ENCODE measurements at regions not wholly inside any gene's neighbourhood (a gene's known extent, or its start where the extent isn't known, plus 50 kb on each side); places are given as distances from the start of the nearest gene placed in this dataset.
"Not testable (repeated sequence)": the region's sequence is repeated elsewhere in the genome, so short reads cannot be mapped to it uniquely, and the experiment has no call there.

GRCh38 chr6:8322659-8323058 is 112.7 kb downstream of the SLC35B3 start:
- no peak overlapping the region for H3K4me3 ChIP-seq (ENCODE audit: low read length)
- H3K9ac ChIP-seq (ENCODE audit: low read depth, low read length): no peak overlapping the region
- no peaks in the 10 kb centered on the region for H3K4me1 ChIP-seq (ENCODE audit: control insufficient read depth, insufficient read depth, low read length)
- no peaks in the 10 kb centered on the region for H3K27me3 ChIP-seq (ENCODE audit: control insufficient read depth, insufficient read depth, low read length)
- H3K36me3 ChIP-seq (ENCODE audit: insufficient read depth, low read length): no peaks in the 10 kb centered on the region
- no peak overlapping the region for H3K4me2 ChIP-seq (ENCODE audit: low read length)
- peaks cover 2% of the 10 kb centered on the region for H3K9me3 ChIP-seq (replicated peaks; ENCODE audit: low read length)

GRCh38 chr6:8321671-8322404 is 113.5 kb downstream of the SLC35B3 start:
- no peak overlapping the region for H3K4me3 ChIP-seq (ENCODE audit: low read length)
- no peak overlapping the region for H3K9ac ChIP-seq (ENCODE audit: low read depth, low read length)
- no peaks in the 10 kb centered on the region for H3K4me1 ChIP-seq (ENCODE audit: control insufficient read depth, insufficient read depth, low read length)
- no peak overlapping the region for H3K4me2 ChIP-seq (ENCODE audit: low read length)
- H3K36me3 ChIP-seq (ENCODE audit: insufficient read depth, low read length): no peaks in the 10 kb centered on the region
- no peaks in the 10 kb centered on the region for H3K9me3 ChIP-seq (replicated peaks; ENCODE audit: low read length)
- H3K27me3 ChIP-seq (ENCODE audit: control insufficient read depth, insufficient read depth, low read length): no peaks in the 10 kb centered on the region

- Histone ChIP-seq H3K36me3 (ENCODE audit: insufficient read depth, low read length) (no peaks in the 10 kb centered on the region), H3K27me3 (ENCODE audit: control insufficient read depth, insufficient read depth, low read length) (no peaks in the 10 kb centered on the region), H3K4me1 (ENCODE audit: control insufficient read depth, insufficient read depth, low read length) (no peaks in the 10 kb centered on the region), H3K4me2 (ENCODE audit: low read length) (no peak overlapping the region), H3K4me3 (ENCODE audit: low read length) (no peak overlapping the region), H3K9ac (ENCODE audit: low read depth, low read length) (no peak overlapping the region), H3K9me3 (replicated peaks; ENCODE audit: low read length) (peaks cover 2% of the 10 kb centered on the region)
These were observed 120.2 kb downstream of the SLC35B3 start for GRCh38 chr6:8315154-8315553.

- Histone ChIP-seq H3K36me3 (ENCODE audit: insufficient read depth, low read length) (no peaks in the 10 kb centered on the region), H3K4me2 (ENCODE audit: low read length) (no peak overlapping the region), H3K9ac (ENCODE audit: low read depth, low read length) (no peak overlapping the region), H3K4me1 (ENCODE audit: control insufficient read depth, insufficient read depth, low read length) (no peaks in the 10 kb centered on the region), H3K4me3 (ENCODE audit: low read length) (no peak overlapping the region), H3K9me3 (replicated peaks; ENCODE audit: low read length) (no peaks in the 10 kb centered on the region), H3K27me3 (ENCODE audit: control insufficient read depth, insufficient read depth, low read length) (no peaks in the 10 kb centered on the region)
These were observed 133.8 kb downstream of the SLC35B3 start for GRCh38 chr6:8301502-8301901.

- H3K4me2 ChIP-seq (ENCODE audit: low read length): no peak overlapping the region
- H3K4me3 ChIP-seq (ENCODE audit: low read length): no peak overlapping the region
- H3K36me3 ChIP-seq (ENCODE audit: insufficient read depth, low read length): no peaks in the 10 kb centered on the region
- H3K9me3 ChIP-seq (replicated peaks; ENCODE audit: low read length): no peaks in the 10 kb centered on the region
- H3K27me3 ChIP-seq (ENCODE audit: control insufficient read depth, insufficient read depth, low read length): no peaks in the 10 kb centered on the region
- no peak overlapping the region for H3K9ac ChIP-seq (ENCODE audit: low read depth, low read length)
- H3K4me1 ChIP-seq (ENCODE audit: control insufficient read depth, insufficient read depth, low read length): no peaks in the 10 kb centered on the region
These were observed 136.3 kb downstream of the SLC35B3 start for GRCh38 chr6:8299034-8299433.

DNA sequence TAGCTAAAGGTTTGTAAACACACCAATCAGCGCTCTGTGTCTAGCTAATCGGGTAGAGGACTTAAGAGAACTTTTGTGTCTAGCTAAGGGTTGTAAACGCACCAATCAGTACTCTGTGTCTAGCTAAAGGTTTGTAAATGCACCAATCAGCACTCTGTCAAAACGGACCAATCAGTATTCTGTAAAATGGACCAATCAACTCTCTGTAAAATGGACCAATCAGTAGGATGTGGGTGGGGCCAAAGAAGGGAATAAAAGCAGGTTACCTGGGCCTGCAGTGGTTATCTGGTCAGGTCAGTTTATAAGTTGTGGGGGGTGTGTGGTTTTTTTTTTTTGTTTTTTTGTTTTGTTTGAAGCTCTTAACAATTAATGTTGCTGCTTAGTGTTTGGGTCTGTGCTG is 152.4 kb downstream of the SLC35B3 start:
- not testable (repeated sequence) for H3K27me3 ChIP-seq (ENCODE audit: control insufficient read depth, insufficient read depth, low read length); H3K4me2 ChIP-seq (ENCODE audit: low read length); H3K9ac ChIP-seq (ENCODE audit: low read depth, low read length); H3K4me1 ChIP-seq (ENCODE audit: control insufficient read depth, insufficient read depth, low read length); H3K4me3 ChIP-seq (ENCODE audit: low read length); H3K9me3 ChIP-seq (replicated peaks; ENCODE audit: low read length); H3K36me3 ChIP-seq (ENCODE audit: insufficient read depth, low read length)

GRCh38 chr6:8282380-8282779 is 153.0 kb downstream of the SLC35B3 start:
- H3K36me3 ChIP-seq (ENCODE audit: insufficient read depth, low read length): no peaks in the 10 kb centered on the region
- no peak overlapping the region for H3K4me2 ChIP-seq (ENCODE audit: low read length)
- H3K9me3 ChIP-seq (replicated peaks; ENCODE audit: low read length): no peaks in the 10 kb centered on the region
- no peaks in the 10 kb centered on the region for H3K4me1 ChIP-seq (ENCODE audit: control insufficient read depth, insufficient read depth, low read length)
- no peak overlapping the region for H3K4me3 ChIP-seq (ENCODE audit: low read length)
- H3K9ac ChIP-seq (ENCODE audit: low read depth, low read length): no peak overlapping the region
- no peaks in the 10 kb centered on the region for H3K27me3 ChIP-seq (ENCODE audit: control insufficient read depth, insufficient read depth, low read length)

DNA sequence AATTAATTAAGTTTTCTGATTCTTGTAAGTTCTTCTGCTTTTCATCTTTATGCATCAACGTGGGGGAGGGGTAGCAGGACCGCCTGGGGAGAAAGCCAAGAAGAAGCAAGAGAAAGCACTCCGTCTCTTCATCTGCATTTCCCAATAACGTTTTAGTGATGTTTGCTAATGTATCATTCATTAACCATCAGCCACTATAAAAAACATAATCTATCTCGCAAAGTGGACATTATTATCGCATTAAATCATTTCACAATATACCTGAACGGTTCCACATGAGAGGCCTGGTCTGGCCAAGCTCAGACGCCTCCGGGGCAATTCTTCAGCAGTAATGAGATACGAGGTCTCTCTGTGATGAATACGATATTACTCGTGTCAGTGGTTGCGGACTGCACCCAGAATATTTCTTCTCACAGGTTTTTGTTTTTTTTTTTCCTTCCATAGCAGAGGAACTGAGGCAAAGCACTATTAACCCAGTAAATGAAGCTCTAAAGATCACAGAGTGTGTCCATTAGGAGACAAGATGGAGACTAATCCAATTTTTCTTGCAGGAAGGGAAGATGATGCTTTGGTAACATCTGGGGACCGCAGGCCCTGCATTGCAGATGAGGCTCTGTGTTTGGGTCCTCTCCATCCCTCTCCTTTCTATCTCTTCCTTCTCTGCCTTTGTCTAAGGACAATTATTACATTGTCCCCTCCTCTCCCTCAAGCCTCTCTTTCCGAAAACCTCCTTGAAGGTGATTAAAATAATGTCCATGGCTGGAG is 156.1 kb downstream of the SLC35B3 start:
- H3K4me2 ChIP-seq (ENCODE audit: low read length): no peak overlapping the region
- H3K9ac ChIP-seq (ENCODE audit: low read depth, low read length): no peak overlapping the region
- no peaks in the 10 kb centered on the region for H3K27me3 ChIP-seq (ENCODE audit: control insufficient read depth, insufficient read depth, low read length)
- no peak overlapping the region for H3K4me3 ChIP-seq (ENCODE audit: low read length)
- no peaks in the 10 kb centered on the region for H3K4me1 ChIP-seq (ENCODE audit: control insufficient read depth, insufficient read depth, low read length)
- H3K36me3 ChIP-seq (ENCODE audit: insufficient read depth, low read length): no peaks in the 10 kb centered on the region
- H3K9me3 ChIP-seq (replicated peaks; ENCODE audit: low read length): no peaks in the 10 kb centered on the region

DNA sequence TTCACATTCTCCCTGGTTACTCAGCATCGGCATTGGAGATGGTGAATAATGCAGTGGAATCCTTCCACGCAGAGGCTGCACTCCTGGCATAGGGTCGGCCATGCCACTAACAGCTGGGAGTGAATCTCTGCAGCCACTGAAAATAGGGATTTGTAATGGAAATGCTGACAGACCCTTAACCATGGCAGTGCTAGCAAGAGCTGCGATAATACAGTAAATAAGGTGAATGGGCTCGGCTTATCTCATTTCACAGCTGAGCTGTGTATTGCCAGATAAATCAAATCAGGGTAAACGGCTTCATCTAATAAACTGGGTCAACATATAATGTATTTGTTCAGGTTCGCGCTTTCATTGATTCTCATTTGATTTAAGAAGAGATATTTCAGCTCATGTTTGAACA is 156.8 kb downstream of the SLC35B3 start:
- Histone ChIP-seq H3K4me1 (ENCODE audit: control insufficient read depth, insufficient read depth, low read length) (no peaks in the 10 kb centered on the region), H3K4me3 (ENCODE audit: low read length) (no peak overlapping the region), H3K9ac (ENCODE audit: low read depth, low read length) (no peak overlapping the region), H3K27me3 (ENCODE audit: control insufficient read depth, insufficient read depth, low read length) (no peaks in the 10 kb centered on the region), H3K9me3 (replicated peaks; ENCODE audit: low read length) (no peaks in the 10 kb centered on the region), H3K36me3 (ENCODE audit: insufficient read depth, low read length) (no peaks in the 10 kb centered on the region), H3K4me2 (ENCODE audit: low read length) (no peak overlapping the region)

DNA sequence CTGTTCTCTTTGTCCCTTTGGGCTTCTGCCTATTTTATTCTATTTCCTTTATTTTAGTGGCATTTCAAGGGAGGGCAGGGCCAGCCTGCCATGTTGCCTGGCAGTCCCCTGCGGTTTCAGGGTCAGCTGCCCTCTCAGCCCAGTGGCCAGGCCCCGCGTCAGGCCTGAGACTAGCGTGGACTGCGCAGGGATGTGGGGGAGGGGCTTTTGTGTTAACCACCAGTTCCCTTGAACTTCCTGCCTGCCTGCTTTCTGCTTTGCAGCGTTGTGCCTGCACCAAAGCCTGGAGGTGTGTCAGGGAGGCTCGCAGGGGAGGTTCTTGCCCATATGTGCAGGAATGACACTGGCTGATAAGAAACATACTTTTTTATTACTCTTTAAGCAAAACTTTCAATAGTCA is 157.6 kb downstream of the SLC35B3 start:
- no peaks in the 10 kb centered on the region for H3K36me3 ChIP-seq (ENCODE audit: insufficient read depth, low read length)
- H3K4me3 ChIP-seq (ENCODE audit: low read length): no peak overlapping the region
- H3K4me2 ChIP-seq (ENCODE audit: low read length): no peak overlapping the region
- no peaks in the 10 kb centered on the region for H3K9me3 ChIP-seq (replicated peaks; ENCODE audit: low read length)
- H3K4me1 ChIP-seq (ENCODE audit: control insufficient read depth, insufficient read depth, low read length): no peaks in the 10 kb centered on the region
- H3K27me3 ChIP-seq (ENCODE audit: control insufficient read depth, insufficient read depth, low read length): no peaks in the 10 kb centered on the region
- H3K9ac ChIP-seq (ENCODE audit: low read depth, low read length): no peak overlapping the region

- Histone ChIP-seq H3K4me2 (ENCODE audit: low read length) (no peak overlapping the region), H3K9ac (ENCODE audit: low read depth, low read length) (no peak overlapping the region), H3K9me3 (replicated peaks; ENCODE audit: low read length) (no peaks in the 10 kb centered on the region), H3K27me3 (ENCODE audit: control insufficient read depth, insufficient read depth, low read length) (no peaks in the 10 kb centered on the region), H3K4me3 (ENCODE audit: low read length) (no peak overlapping the region), H3K36me3 (ENCODE audit: insufficient read depth, low read length) (no peaks in the 10 kb centered on the region), H3K4me1 (ENCODE audit: control insufficient read depth, insufficient read depth, low read length) (no peaks in the 10 kb centered on the region)
These were observed 159.2 kb downstream of the SLC35B3 start for GRCh38 chr6:8276148-8276547.

GRCh38 chr6:8275667-8276066 is 159.7 kb downstream of the SLC35B3 start:
- Histone ChIP-seq H3K4me3 (ENCODE audit: low read length) (no peak overlapping the region), H3K9ac (ENCODE audit: low read depth, low read length) (no peak overlapping the region), H3K4me1 (ENCODE audit: control insufficient read depth, insufficient read depth, low read length) (no peaks in the 10 kb centered on the region), H3K9me3 (replicated peaks; ENCODE audit: low read length) (no peaks in the 10 kb centered on the region), H3K27me3 (ENCODE audit: control insufficient read depth, insufficient read depth, low read length) (no peaks in the 10 kb centered on the region), H3K4me2 (ENCODE audit: low read length) (no peak overlapping the region), H3K36me3 (ENCODE audit: insufficient read depth, low read length) (no peaks in the 10 kb centered on the region)
